NCI-H1436 (cell line): ENCODE measurements at regions not wholly inside any gene's neighbourhood (a gene's known extent, or its start where the extent isn't known, plus 50 kb on each side); places are given as distances from the start of the nearest gene placed in this dataset.

Source experiments
- DNase-seq: peaks from one replicate; lab custom pipeline; 2025; lab: John Stamatoyannopoulos, UW

DNA sequence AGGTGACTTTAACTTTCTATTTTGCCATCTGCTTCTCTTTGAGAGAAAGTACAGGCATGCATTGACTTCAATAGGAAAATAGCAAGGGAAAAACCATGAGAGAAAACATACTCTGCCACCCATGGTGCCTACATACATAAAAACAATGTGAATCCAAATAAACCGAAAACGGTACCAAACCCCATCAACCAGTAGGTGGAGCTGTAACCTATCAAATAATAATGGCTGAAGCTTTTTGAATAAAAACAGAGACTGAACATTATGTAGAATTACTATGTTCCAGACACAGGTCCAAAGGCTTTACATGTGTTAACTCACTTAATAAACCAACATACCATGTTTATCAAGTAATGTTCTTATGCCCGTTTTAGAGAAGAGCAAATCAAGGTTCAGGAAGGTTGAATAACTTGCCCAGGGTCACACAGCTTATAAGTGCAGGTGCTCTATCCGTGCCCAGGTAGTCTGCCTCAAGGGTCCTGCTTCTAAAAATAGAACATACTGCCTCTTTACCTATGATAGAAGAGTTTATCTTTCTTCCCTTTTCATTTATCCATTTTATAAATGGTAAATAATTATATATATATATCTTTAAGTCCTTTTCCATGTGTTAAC is 293.9 kb upstream of the SYT4 start:
- DNase-seq, result peak; percentile 59

DNA sequence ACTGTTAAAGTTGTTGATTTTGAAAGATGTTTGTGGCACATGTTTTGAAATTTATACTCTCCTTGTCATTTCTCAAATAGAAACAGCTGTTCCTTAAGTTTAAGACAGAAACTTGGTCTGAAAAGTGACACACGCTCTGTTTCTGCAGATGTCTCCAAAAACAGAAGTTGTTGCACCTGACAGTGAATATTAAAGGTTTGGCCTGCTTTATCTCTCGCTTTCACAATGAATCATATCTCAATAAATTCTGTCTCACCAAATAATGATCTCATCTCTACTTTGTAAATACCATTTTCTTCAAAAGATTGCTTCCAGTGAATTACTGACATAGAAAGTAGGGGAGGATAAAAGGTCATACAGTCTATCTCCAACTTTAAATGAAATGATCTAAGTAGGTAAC is 294.9 kb upstream of the SYT4 start:
- DNase-seq, result no peak

DNA sequence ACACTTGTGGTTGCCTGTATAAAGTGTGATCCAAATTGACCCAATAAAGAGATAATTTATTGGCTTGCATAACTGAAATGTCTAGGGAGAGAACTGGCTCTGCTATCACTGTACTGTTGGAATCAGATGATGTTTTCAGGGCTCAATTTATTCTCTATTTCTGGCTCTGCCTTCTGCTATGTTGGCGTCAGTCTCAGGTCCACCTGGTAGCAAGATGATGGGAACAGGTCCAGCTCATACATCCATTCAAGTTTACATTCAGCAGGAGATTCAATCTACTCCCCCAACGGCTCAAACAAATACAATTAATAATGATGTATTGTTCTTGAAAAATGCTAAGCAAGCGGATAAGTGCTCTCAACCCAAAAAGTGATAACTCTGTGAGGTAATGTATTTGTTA is 297.7 kb upstream of the SYT4 start:
- no peak for DNase-seq

GRCh38 chr18:43578211-43578610 is 300.9 kb upstream of the SYT4 start:
- DNase-seq, result no peak

DNA sequence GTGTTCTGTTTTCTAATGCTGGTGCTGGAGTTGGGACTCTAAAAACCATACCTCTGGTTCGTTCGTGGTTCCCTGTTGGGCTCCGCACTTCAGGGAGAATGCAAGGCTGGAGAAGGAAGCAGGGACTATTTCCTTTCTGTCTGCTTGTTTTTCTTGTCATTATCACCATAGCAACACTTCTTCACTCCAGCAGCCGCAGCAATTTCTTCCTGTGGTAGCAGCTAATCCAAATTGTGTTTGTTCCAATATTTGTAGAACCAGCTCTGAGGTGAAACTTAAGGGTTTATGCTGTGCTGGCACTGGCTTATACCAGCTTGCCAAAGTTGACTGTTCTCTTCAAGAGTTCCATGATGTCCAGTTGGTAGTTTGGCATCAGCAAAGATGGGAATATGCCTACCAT is 301.4 kb upstream of the SYT4 start:
- DNase-seq, result peak; percentile 29

DNA sequence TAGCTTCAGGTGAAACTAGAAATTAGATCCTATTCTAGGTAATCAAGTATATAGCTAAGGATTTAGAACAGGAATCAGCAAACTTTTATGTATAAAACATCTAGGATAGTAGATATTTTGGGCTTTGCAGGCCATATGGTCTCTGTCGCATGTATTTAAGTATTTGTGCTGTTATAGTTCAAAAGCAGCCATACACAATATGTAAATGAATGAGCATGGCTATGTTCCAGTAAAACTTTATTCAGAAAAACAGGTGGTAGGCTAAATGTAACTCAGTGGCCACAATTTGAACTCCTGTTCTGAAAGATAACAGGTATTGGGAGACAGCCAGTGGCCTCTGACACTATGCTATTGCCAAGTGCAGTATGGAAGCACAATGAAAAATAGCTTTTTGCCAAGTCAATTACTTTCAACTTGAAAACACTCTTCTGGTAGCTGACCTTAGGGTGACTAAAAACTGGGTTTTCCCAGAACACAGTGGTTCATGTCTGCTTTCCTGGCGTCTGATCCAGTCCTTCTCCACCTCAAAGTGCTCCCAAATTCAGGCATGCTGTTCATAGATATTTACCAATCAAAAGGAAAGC is 304.7 kb upstream of the SYT4 start:
- no peak for DNase-seq

GRCh38 chr18:43587538-43588153 is 310.4 kb upstream of the SYT4 start:
- peak; percentile 9 for DNase-seq

DNA sequence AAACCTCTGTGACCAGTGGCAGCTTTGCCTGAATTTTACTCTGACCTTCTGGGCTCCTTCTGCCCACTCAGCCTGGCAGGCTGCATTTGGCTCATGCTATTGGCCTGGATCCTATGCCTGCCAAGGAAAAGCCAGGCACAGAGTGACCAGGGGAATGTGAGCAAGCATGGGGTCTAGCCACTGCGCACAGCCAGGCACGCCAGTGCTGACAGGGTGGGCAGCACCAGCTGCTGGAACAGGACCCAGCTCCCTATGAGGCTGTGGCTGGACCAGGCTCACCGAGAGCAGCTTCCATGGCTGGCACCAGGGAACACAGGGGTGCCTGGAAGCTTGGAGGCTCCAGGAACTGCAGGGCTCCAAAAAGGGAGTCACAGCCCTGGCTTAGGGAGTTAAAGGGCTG is 311.5 kb upstream of the SYT4 start:
- no peak for DNase-seq

DNA sequence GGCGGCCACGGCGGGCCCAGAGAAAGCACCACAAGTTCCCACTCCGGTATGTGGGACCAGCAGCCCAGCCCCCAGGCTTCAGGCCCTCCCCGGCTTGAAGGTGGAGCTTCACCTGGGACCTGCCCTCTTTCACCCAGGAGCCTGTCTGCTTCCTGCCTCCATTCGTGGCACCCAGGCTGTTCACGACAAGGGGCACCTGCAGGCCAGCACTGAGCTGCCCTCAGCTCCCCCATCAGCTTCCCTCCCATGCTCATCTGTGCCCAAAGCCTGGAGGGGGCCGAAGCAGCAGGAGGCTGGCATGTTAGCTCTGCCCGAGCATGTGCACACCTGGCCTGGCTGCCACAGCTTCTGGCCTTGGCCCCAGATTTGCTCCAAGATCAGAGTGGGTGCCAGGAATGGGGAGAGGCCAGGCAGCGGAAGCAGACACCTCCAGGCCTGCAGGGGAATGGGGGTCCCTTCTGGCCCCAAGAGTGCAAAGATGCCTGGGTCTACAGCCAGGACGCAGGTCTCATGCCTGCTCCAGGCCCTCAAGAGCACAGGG is 312.4 kb upstream of the SYT4 start:
- DNase-seq, result no peak

DNA sequence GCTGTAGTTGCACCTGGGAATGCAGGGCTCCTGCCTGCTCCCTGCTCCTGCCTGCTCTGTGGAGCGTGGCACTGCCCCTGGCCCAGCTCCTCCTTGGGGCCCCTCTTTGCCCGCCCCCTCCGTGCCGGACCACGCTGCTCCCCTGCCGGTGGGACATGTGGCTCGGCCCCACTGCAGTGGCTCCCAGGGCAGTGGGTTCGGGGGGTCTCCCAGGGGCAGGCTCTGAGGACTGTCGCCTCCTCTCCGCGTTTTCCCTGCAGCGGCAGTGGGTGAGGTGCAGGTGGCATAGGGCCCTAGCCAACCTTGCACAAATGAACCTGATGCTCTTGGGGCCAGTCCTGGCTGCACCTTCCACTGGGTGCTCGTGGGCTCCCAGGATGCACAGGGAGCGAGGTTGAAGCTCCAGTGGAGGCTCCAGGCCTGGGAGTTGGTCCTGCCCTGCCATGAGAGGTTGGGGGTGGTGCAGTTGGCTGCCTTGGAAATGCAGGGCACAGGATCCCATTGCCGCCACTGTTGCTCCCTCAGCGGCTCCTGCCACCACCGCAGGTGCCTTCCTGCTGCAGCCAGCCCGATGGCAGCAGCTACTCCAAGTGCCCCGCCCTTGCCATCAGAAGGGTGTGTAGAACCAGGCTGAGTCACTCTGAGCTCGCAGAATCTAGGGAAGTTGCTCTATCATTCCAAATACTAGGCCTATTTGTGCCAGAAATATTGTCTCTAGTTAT is 313.1 kb upstream of the SYT4 start:
- no peak for DNase-seq

DNA sequence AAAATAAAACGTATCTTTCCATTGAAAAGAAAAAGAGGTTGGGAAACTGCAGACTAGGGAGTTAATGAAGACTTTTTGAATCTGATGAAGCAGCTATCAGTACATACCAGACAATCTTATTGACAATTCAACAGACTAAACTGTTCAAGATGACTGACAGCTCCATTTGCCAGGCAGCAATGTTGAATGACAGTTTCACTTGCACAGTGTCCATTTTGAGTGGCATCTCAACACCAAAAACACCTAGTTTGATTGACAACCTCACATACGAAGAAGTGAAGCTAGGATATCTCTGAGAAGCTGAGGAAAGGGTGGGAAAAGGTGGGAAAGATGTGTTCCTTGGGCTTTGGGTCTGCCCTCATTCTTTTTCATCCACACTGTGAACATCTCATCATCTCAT is 315.0 kb upstream of the SYT4 start:
- DNase-seq, result no peak

DNA sequence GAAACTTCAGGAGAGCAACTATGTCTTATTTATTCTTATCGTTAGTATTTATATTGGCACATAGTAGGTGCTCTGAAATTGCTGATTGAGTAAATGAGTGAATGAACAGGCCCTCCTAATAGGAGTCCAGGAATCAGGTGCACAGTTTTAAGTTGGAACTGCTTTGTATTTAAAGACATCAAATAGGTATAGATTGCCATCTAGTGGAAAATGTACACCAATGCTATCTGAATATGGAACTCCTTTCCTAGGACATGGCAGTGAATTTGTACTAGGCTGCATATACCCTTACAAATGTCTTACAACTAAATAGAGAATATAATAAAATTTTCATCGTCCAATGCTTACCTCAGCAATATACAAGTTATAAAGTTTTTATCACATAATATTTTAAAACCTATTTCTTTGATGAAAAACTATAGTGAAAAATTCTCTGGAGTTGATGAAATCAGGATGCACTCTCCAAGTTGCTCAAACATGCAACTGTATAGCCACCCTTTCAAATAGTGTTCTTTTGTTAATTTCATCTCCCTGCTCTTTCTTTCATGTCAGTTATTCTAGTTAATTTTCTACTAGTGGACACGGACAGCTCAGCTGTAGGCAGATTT is 318.9 kb upstream of the SYT4 start:
- DNase-seq, result peak; percentile 47

DNA sequence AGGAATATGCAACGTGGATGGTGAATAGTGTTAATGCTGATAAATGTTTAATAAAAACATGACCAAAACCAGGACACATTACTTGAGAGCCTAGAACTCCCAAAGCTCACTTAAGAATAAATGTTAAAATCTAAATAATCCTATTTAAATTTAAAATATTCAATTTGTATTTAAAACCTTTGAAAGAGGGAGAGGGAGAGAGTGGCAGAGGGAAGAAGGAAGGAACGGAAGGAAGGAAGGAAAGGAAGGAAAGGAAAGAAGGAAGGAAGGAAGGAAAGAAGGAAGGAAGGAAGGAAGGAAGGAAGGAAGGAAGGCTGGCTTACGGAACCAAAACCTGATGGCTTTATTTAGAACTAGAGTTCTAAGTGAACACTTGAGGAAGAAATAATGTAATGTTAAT is 324.1 kb upstream of the SYT4 start:
- DNase-seq, result no peak

DNA sequence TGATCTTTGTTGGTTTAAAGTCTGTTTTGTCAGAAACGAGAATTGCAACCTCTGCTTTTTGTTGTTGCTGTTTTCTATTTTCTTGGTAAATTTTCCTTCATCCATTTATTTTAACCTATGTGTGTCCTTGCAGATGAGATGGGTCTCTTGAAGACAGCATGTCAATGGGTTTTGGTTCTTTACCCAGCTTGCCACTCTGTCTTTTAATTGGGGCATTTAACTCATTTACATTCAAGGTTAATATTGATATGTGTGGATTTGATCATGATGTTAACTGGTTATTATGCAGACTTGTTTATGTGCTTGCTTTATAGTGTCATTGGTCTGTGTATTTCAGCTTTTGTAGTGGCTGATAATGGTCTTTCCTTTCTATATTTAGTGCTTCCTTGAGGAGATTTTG is 327.9 kb upstream of the SYT4 start:
- DNase-seq, result no peak

DNA sequence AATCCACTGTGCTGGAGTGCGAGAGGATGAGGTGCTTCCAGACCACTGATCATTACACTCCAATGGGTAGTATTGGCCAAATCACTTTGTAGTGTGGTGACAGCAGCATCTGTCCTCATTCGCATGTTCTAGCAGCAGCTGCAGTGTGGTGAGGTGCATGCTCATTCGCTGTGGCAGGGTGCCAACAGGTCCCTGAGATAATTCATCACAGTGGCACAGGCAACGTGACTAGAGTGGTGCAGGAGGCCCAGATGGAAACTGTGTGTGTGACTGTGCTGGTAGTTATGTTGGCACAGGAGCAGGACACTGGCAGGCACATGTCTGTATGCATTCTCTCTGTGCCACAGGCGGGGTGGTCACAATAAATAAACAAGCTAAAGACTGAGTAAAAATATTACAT is 329.5 kb upstream of the SYT4 start:
- DNase-seq, result no peak

- DNase-seq, result peak; percentile 51
These were observed 343.6 kb upstream of the SYT4 start for GRCh38 chr18:43620936-43621335.

DNA sequence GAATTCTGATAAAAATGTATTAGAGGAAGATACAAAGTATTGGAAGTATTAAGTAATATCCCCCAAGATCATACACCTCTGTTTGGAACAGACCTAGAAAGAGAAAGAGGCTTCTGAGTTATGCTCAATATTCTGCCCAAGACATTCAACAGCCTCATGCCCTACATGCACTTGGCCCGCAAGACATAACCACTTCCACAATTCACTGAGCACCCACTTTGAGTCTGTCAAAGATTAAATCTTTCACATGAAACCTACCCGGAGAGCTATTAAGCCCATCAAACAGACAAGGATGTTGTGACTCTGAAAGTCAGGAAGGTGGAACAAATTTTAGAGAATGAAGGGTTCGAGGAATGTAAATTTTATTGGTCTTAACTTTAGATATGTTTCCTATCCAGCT is 344.7 kb upstream of the SYT4 start:
- DNase-seq, result no peak

GRCh38 chr18:43625582-43625981 is 348.3 kb upstream of the SYT4 start:
- DNase-seq, result no peak

GRCh38 chr18:43627848-43628530 is 350.7 kb upstream of the SYT4 start:
- peak; percentile 92 for DNase-seq

DNA sequence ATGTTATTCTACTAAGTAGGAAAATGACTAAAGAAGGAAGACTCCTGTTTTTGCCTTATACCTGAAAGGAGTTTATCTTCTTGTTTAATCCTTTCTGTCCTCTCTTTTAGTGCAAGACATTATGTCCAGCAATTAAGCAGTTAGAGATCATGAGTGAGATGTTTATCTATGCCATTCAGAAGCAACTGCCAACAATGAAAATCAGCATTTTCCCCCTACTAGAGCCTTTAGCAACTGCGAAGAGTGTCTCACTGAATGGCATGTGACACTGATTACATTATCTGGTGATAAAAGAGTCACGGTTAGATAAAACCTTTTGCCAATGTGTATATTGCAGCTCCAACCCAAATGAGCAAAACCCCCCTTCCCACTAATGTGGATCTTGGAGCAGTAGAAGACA is 357.7 kb upstream of the SYT4 start:
- DNase-seq, result peak; percentile 72

DNA sequence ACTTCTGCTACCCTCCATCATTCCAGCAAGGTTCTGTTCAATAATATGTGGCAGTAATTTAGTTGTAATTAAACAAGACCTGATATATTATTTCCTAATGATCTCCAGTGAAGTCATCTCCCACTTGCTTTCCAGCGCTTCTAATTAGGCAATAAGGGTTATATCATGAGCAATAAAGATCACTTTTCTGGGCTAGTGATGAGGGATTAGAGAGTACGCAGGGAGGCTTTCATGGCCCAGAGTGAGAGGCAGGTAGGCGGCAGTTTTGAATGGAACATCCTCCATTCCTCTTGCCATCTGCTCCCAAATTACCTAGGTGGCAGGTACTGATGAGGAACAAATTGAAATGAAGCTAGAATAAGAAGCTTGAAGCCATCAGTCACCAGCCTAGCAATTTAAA is 358.1 kb upstream of the SYT4 start:
- DNase-seq, result peak; percentile 72

DNA sequence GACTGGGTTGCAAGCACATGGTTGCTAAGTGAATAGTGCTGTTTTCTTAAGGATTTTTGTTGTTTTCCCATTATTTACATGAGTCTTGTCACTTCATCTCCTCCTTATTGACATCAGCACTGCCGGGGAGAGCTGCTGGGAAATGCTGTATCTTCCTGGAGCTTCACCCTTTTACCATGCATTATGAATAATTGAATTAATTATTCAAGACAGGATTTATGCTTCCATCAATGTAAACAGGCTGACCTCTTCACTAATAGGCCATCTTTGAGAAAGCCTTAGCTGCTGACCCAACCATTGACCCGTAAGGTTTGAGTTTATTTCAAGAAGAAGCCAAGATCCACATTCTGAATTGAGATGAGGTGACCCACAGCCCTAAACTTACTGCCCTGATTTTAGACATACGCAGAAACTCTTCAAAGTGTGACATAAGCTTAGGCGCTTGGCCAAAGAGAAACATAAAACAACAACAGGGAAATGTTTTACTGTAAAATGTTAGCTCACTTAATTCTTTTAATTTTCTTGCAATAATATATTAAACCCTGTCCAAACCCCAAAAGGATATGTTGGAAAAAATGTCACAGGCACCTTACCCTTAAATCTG is 365.5 kb upstream of the SYT4 start:
- no peak for DNase-seq
